Activated naive CD4-positive, alpha-beta T cell treated with anti-CD3 and anti-CD28 coated beads, Interleukin-2, amount 10 ng/mL, durations not matched to agents 7 days and 5 days (primary cell): ENCODE measurements at regions not wholly inside any gene's neighbourhood (a gene's known extent, or its start where the extent isn't known, plus 50 kb on each side); places are given as distances from the start of the nearest gene placed in this dataset.

Experiments
- CTCF ChIA-PET: fragments of 350-600 bp; sonication (Branson Sonifier 250); formaldehyde crosslinking; loops from one replicate; lab custom pipeline; 2021; ENCODE audit warnings: antibody characterized with exemption; lab: Charles Lee
- DNase-seq: peaks from one replicate; pipeline ENCODE4 v3.0.0-alpha.2; 2020
- H3K27ac Mint-ChIP-seq: one replicate; pipeline ENCODE4 v1.8.0; 2021; ENCODE audit warnings: mild to moderate bottlenecking, moderate library complexity, mixed read lengths
- H3K27me3 Mint-ChIP-seq: one replicate; pipeline ENCODE4 v1.8.0; 2021; ENCODE audit warnings: mild to moderate bottlenecking, mixed read lengths
- H3K36me3 Mint-ChIP-seq: one replicate; pipeline ENCODE4 v1.8.0; 2021; ENCODE audit warnings: mixed read lengths
- H3K4me1 Mint-ChIP-seq: one replicate; pipeline ENCODE4 v1.8.0; 2021; ENCODE audit warnings: mixed read lengths
- H3K4me3 Mint-ChIP-seq: one replicate; pipeline ENCODE4 v1.8.0; 2021; ENCODE audit warnings: mild to moderate bottlenecking, moderate library complexity, mixed read lengths
- H3K9me3 Mint-ChIP-seq: one replicate; pipeline ENCODE4 v1.8.0; 2021; ENCODE audit warnings: mixed read lengths

- CTCF ChIA-PET = no interaction called here
- Mint-ChIP-seq H3K27me3 (peaks cover 19% of the 10 kb centered on the region), H3K27ac (no peak overlapping the region), H3K9me3 (no peaks in the 10 kb centered on the region), H3K4me1 (no peaks in the 10 kb centered on the region), H3K4me3 (no peak overlapping the region), H3K36me3 (no peaks in the 10 kb centered on the region)
- DNase-seq = no peak
These were observed 74.9 kb downstream of the MATN1 start for GRCh38 chr1:30648408-30649000.

GRCh38 chr1:30645807-30646206 is 77.6 kb downstream of the MATN1 start:
- H3K4me3 Mint-ChIP-seq = no peak overlapping the region
- peaks cover 14% of the 10 kb centered on the region for H3K27me3 Mint-ChIP-seq

GRCh38 chr1:30642391-30643120 is 80.8 kb downstream of the MATN1 start:
- H3K27ac Mint-ChIP-seq = no peak overlapping the region
- H3K4me1 Mint-ChIP-seq = no peaks in the 10 kb centered on the region
- no peaks in the 10 kb centered on the region for H3K9me3 Mint-ChIP-seq
- CTCF ChIA-PET = no interaction called here
- no peak for DNase-seq
- H3K36me3 Mint-ChIP-seq = no peaks in the 10 kb centered on the region
- H3K4me3 Mint-ChIP-seq = no peak overlapping the region
- H3K27me3 Mint-ChIP-seq = no peaks in the 10 kb centered on the region

More at GRCh38 chr1:30645807-30646206, 77.6 kb downstream of the MATN1 start:
- H3K4me1 Mint-ChIP-seq = no peaks in the 10 kb centered on the region
- no peaks in the 10 kb centered on the region for H3K9me3 Mint-ChIP-seq
- H3K27ac Mint-ChIP-seq = no peak overlapping the region
- CTCF ChIA-PET = no interaction called here
- H3K36me3 Mint-ChIP-seq = no peaks in the 10 kb centered on the region
- no peak for DNase-seq

- H3K27ac Mint-ChIP-seq = no peak overlapping the region
- H3K4me3 Mint-ChIP-seq = no peak overlapping the region
- CTCF ChIA-PET = no interaction called here
- H3K4me1 Mint-ChIP-seq = no peaks in the 10 kb centered on the region
- no peak for DNase-seq
- H3K36me3 Mint-ChIP-seq = no peaks in the 10 kb centered on the region
- H3K9me3 Mint-ChIP-seq = no peaks in the 10 kb centered on the region
- no peaks in the 10 kb centered on the region for H3K27me3 Mint-ChIP-seq
These were observed 81.6 kb downstream of the MATN1 start for GRCh38 chr1:30641572-30642353.

- H3K27me3 Mint-ChIP-seq = no peaks in the 10 kb centered on the region
- no peaks in the 10 kb centered on the region for H3K4me1 Mint-ChIP-seq
- no peaks in the 10 kb centered on the region for H3K9me3 Mint-ChIP-seq
- H3K4me3 Mint-ChIP-seq = no peak overlapping the region
- no peak overlapping the region for H3K27ac Mint-ChIP-seq
- no peaks in the 10 kb centered on the region for H3K36me3 Mint-ChIP-seq
- no peak for DNase-seq
- CTCF ChIA-PET = no interaction called here
These were observed 83.4 kb downstream of the MATN1 start for GRCh38 chr1:30639881-30640452.

GRCh38 chr1:30638811-30639210 is 84.6 kb downstream of the MATN1 start:
- CTCF ChIA-PET = no interaction called here
- DNase-seq = no peak
- H3K4me1 Mint-ChIP-seq = no peaks in the 10 kb centered on the region
- no peaks in the 10 kb centered on the region for H3K27me3 Mint-ChIP-seq
- H3K36me3 Mint-ChIP-seq = no peaks in the 10 kb centered on the region
- no peaks in the 10 kb centered on the region for H3K9me3 Mint-ChIP-seq
- no peak overlapping the region for H3K4me3 Mint-ChIP-seq
- H3K27ac Mint-ChIP-seq = no peak overlapping the region

- no peak for DNase-seq
- no peaks in the 10 kb centered on the region for H3K27me3 Mint-ChIP-seq
- H3K36me3 Mint-ChIP-seq = no peaks in the 10 kb centered on the region
- no peaks in the 10 kb centered on the region for H3K4me1 Mint-ChIP-seq
- H3K9me3 Mint-ChIP-seq = no peaks in the 10 kb centered on the region
- H3K27ac Mint-ChIP-seq = no peak overlapping the region
- CTCF ChIA-PET = interaction anchor here (0.6 kb wide), 1 partner anchor 58 kb away, joined by 5 read pairs; no protein-coding TSS in a partner anchor
- H3K4me3 Mint-ChIP-seq = no peak overlapping the region
These were observed 85.3 kb downstream of the MATN1 start for GRCh38 chr1:30638086-30638485.

GRCh38 chr1:30637183-30637980 is 86.0 kb downstream of the MATN1 start:
- DNase-seq = no peak
- no peaks in the 10 kb centered on the region for H3K36me3 Mint-ChIP-seq
- H3K4me1 Mint-ChIP-seq = no peaks in the 10 kb centered on the region
- no peaks in the 10 kb centered on the region for H3K9me3 Mint-ChIP-seq
- no peak overlapping the region for H3K4me3 Mint-ChIP-seq
- H3K27me3 Mint-ChIP-seq = peaks cover under 1% of the 10 kb centered on the region
- CTCF ChIA-PET = no interaction called here
- H3K27ac Mint-ChIP-seq = no peak overlapping the region

GRCh38 chr1:30636621-30637020 is 86.8 kb downstream of the MATN1 start:
- Mint-ChIP-seq H3K9me3 (no peaks in the 10 kb centered on the region), H3K27ac (no peak overlapping the region), H3K4me1 (no peaks in the 10 kb centered on the region), H3K4me3 (no peak overlapping the region), H3K27me3 (peaks cover 4% of the 10 kb centered on the region), H3K36me3 (no peaks in the 10 kb centered on the region)
- CTCF ChIA-PET = no interaction called here
- DNase-seq = no peak

GRCh38 chr1:30635391-30635975 is 87.9 kb downstream of the MATN1 start:
- CTCF ChIA-PET = no interaction called here
- no peak overlapping the region for H3K27ac Mint-ChIP-seq
- no peak overlapping the region for H3K4me3 Mint-ChIP-seq
- no peaks in the 10 kb centered on the region for H3K9me3 Mint-ChIP-seq
- no peak for DNase-seq
- no peaks in the 10 kb centered on the region for H3K36me3 Mint-ChIP-seq
- no peaks in the 10 kb centered on the region for H3K4me1 Mint-ChIP-seq
- peaks cover 4% of the 10 kb centered on the region for H3K27me3 Mint-ChIP-seq

GRCh38 chr1:30634507-30634906 is 88.9 kb downstream of the MATN1 start:
- no peak overlapping the region for H3K27ac Mint-ChIP-seq
- H3K9me3 Mint-ChIP-seq = no peaks in the 10 kb centered on the region
- H3K4me3 Mint-ChIP-seq = no peak overlapping the region
- no peaks in the 10 kb centered on the region for H3K4me1 Mint-ChIP-seq
- no peak for DNase-seq
- no peaks in the 10 kb centered on the region for H3K36me3 Mint-ChIP-seq
- CTCF ChIA-PET = no interaction called here
- peaks cover 4% of the 10 kb centered on the region for H3K27me3 Mint-ChIP-seq

- Mint-ChIP-seq H3K9me3 (no peaks in the 10 kb centered on the region), H3K4me1 (no peaks in the 10 kb centered on the region), H3K36me3 (no peaks in the 10 kb centered on the region), H3K4me3 (no peak overlapping the region), H3K27me3 (peaks cover 10% of the 10 kb centered on the region), H3K27ac (no peak overlapping the region)
- no peak for DNase-seq
- CTCF ChIA-PET = no interaction called here
These were observed 90.1 kb downstream of the MATN1 start for GRCh38 chr1:30633294-30633693.

- H3K4me3 Mint-ChIP-seq = no peak overlapping the region
- H3K9me3 Mint-ChIP-seq = no peaks in the 10 kb centered on the region
- no peaks in the 10 kb centered on the region for H3K36me3 Mint-ChIP-seq
- CTCF ChIA-PET = no interaction called here
- H3K27ac Mint-ChIP-seq = no peak overlapping the region
- H3K27me3 Mint-ChIP-seq = peaks cover 10% of the 10 kb centered on the region
- no peak for DNase-seq
- no peaks in the 10 kb centered on the region for H3K4me1 Mint-ChIP-seq
These were observed 90.9 kb downstream of the MATN1 start for GRCh38 chr1:30632481-30632880.
